ENCODE measurements at regions not wholly inside any gene's neighbourhood (a gene's known extent, or its start where the extent isn't known, plus 50 kb on each side); places are given as distances from the start of the nearest gene placed in this dataset.

DNA sequence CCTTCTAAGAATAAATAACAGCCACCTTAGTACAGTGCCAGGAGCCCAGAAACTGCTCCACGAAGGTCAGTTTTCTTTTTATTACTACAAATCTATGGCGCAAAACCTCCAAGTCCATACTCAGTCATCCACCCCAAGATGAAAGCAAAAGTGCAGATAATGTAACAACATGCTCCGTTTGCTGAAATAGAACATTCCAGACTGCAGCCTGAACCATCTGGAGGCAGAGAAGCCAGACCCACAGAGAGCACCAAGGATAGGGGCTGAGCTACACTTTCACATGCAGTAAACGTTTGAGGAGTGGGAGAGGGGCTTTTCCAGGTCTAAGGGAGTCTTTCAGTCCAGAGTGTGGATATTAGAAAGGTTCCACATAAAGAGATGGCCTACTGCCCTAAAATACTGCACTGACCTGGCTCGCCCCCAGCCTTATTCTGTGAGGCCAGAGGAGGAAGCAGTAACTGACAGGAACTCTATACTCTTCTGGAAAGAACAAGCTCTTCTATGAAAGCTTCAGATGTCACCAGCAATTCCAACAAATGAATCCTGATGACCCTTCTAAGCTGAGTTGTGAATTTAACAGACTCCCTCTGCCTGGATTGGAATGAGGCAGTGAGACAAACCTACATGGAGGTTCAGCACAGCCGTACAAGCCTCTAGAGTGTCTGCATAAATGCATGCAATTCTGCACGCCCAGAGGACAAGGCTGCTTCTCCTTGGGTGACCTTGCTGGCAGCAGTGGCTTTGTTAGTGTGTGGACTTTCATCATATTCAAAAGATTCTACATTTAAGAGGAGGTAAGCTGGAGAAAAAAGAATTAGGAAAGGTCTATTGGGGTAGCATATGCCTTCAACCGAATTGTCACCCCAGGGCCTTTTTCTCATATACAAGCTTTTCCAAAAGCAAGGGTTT is 153.9 kb upstream of the EGLN3 start:
- intact Hi-C loops (cut with micrococcal nuclease): no loop called here
- WGBS (ENCODE audit: insufficient coverage): 98% methylated on average over 4 of the region's 8 CpGs
- DNase-seq (no peak), ATAC-seq (ENCODE audit: low read depth) (no peak)
- TF ChIP-seq CTCF (IDR thresholded peaks at IDR 0.05): no peak
- no peak for TF ChIP-seq EZH2 (IDR thresholded peaks at IDR 0.05; ENCODE audit: borderline replicate concordance, insufficient read depth, low read depth, low read length, poor library complexity, severe bottlenecking)
- no peaks in the 10 kb centered on the region for H3K4me1 Mint-ChIP-seq
- ChIA-PET POLR2A (no interaction called here), CTCF (no interaction called here)
- Histone ChIP-seq H3K4me2 (replicated peaks; ENCODE audit: low read depth, low read length, poor library complexity, severe bottlenecking) (no peak overlapping the region), H3K4me3 (ENCODE audit: control extremely low read depth in 1 of 5, extremely low read depth in 1 of 5, insufficient read depth in 1 of 5, low read depth in 2 of 5, low read length in 4 of 5) (no peak overlapping the region), H3K27me3 (replicated peaks in 1 of 4; ENCODE audit: control extremely low read depth in 1 of 4, control insufficient read depth in 3 of 4, insufficient read depth in 4 of 4, low read length in 3 of 4) (no peaks in the 10 kb centered on the region), H3K9ac (ENCODE audit: low read length) (no peak overlapping the region), H3K9me3 (ENCODE audit: control extremely low read depth in 1 of 3, control insufficient read depth in 2 of 3, insufficient read depth in 1 of 3, low read length in 2 of 3) (no peaks in the 10 kb centered on the region), H2AFZ (ENCODE audit: insufficient read depth, low read depth, low read length, poor library complexity, severe bottlenecking) (no peak overlapping the region), H3K36me3 (replicated peaks in 1 of 2; ENCODE audit: control extremely low read depth in 1 of 2, control insufficient read depth in 1 of 2, extremely low read depth in 1 of 2, insufficient read depth in 2 of 2, low read length in 1 of 2) (no peaks in the 10 kb centered on the region), H3K4me1 (ENCODE audit: control insufficient read depth in 2 of 2, insufficient read depth in 2 of 2, low read length in 2 of 2) (no peaks in the 10 kb centered on the region), H3K27ac (ENCODE audit: low read length in 2 of 2) (no peak overlapping the region), H4K20me1 (ENCODE audit: control insufficient read depth, insufficient read depth, low read length, poor library complexity, severe bottlenecking) (no peaks in the 10 kb centered on the region), H3K79me2 (ENCODE audit: control insufficient read depth, insufficient read depth, low read length) (no peaks in the 10 kb centered on the region)
- no peaks in the 10 kb centered on the region for H3K9me3 Mint-ChIP-seq (ENCODE audit: insufficient read depth)
- H3K27me3 Mint-ChIP-seq: no peaks in the 10 kb centered on the region
- H3K4me3 Mint-ChIP-seq: no peak overlapping the region
- H3K27ac Mint-ChIP-seq: no peak overlapping the region

GRCh38 chr14:34103176-34103575 is 152.3 kb upstream of the EGLN3 start:
- Histone ChIP-seq H4K20me1 (ENCODE audit: control insufficient read depth, insufficient read depth, low read length, poor library complexity, severe bottlenecking) (no peaks in the 10 kb centered on the region), H3K27me3 (replicated peaks in 1 of 4; ENCODE audit: control extremely low read depth in 1 of 4, control insufficient read depth in 3 of 4, insufficient read depth in 4 of 4, low read length in 3 of 4) (no peaks in the 10 kb centered on the region), H3K9ac (ENCODE audit: low read length) (no peak overlapping the region), H3K4me3 (ENCODE audit: control extremely low read depth in 1 of 5, extremely low read depth in 1 of 5, insufficient read depth in 1 of 5, low read depth in 2 of 5, low read length in 4 of 5) (no peak overlapping the region), H3K27ac (ENCODE audit: low read length in 2 of 2) (no peak overlapping the region), H3K4me1 (ENCODE audit: control insufficient read depth in 2 of 2, insufficient read depth in 2 of 2, low read length in 2 of 2) (no peaks in the 10 kb centered on the region), H3K9me3 (ENCODE audit: control extremely low read depth in 1 of 3, control insufficient read depth in 2 of 3, insufficient read depth in 1 of 3, low read length in 2 of 3) (no peaks in the 10 kb centered on the region), H3K4me2 (replicated peaks; ENCODE audit: low read depth, low read length, poor library complexity, severe bottlenecking) (no peak overlapping the region), H2AFZ (ENCODE audit: insufficient read depth, low read depth, low read length, poor library complexity, severe bottlenecking) (no peak overlapping the region), H3K36me3 (replicated peaks in 1 of 2; ENCODE audit: control extremely low read depth in 1 of 2, control insufficient read depth in 1 of 2, extremely low read depth in 1 of 2, insufficient read depth in 2 of 2, low read length in 1 of 2) (no peaks in the 10 kb centered on the region), H3K79me2 (ENCODE audit: control insufficient read depth, insufficient read depth, low read length) (no peaks in the 10 kb centered on the region)
- POLR2A ChIA-PET: no interaction called here
- TF ChIP-seq EZH2 (IDR thresholded peaks at IDR 0.05; ENCODE audit: borderline replicate concordance, insufficient read depth, low read depth, low read length, poor library complexity, severe bottlenecking): no peak
- TF ChIP-seq CTCF (IDR thresholded peaks at IDR 0.05): no peak
- no peaks in the 10 kb centered on the region for H3K27me3 Mint-ChIP-seq
- intact Hi-C loops (cut with micrococcal nuclease): no loop called here
- H3K9me3 Mint-ChIP-seq (ENCODE audit: insufficient read depth): no peaks in the 10 kb centered on the region
- DNase-seq (no peak), ATAC-seq (ENCODE audit: low read depth) (no peak)
- CTCF ChIA-PET: no interaction called here
- no peaks in the 10 kb centered on the region for H3K4me1 Mint-ChIP-seq
- no peak overlapping the region for H3K4me3 Mint-ChIP-seq
- no peak overlapping the region for H3K27ac Mint-ChIP-seq
- WGBS (ENCODE audit: insufficient coverage): 83% methylated on average over 2 of the region's 4 CpGs
